B cell (primary cell): ENCODE measurements at regions not wholly inside any gene's neighbourhood (a gene's known extent, or its start where the extent isn't known, plus 50 kb on each side); places are given as distances from the start of the nearest gene placed in this dataset.

Source experiments
- ATAC-seq: fragments of 200-7000 bp; cut with Tn5 transposase; one replicate; pipeline ENCODE4 v1.10.0; 2021; ENCODE audit warnings: low read depth, mild to moderate bottlenecking, moderate number of reproducible peaks, moderate library complexity
- CTCF ChIA-PET: fragments of 350-600 bp; sonication (Branson Sonifier 250); formaldehyde crosslinking; loops from one replicate; lab custom pipeline; 2021; ENCODE audit warnings: antibody characterized with exemption, inconsistent platforms; lab: Charles Lee
- POLR2A ChIA-PET: fragments of 350-600 bp; sonication (Branson Sonifier 250); formaldehyde crosslinking; loops from one replicate; lab custom pipeline; 2021; ENCODE audit warnings: antibody characterized with exemption; lab: Charles Lee
- DNase-seq: peaks from one replicate; pipeline ENCODE4 v3.0.0; 2013
- H2AFZ ChIP-seq: 2 replicates; pipeline ENCODE4 v1.6.1; 2012; ENCODE audit warnings: mild to moderate bottlenecking, low read depth, low read length; ENCODE audit not compliant: insufficient read depth, poor library complexity, severe bottlenecking
- H3K27ac ChIP-seq, 2 donors: 1 replicate in 1 of 2; 2 replicates in 1 of 2; pipeline ENCODE4 v1.5.1; 2012 to 2013; ENCODE audit warnings: low read length in 2 of 2, mild to moderate bottlenecking in 2 of 2, moderate library complexity in 1 of 2
- H3K27me3 ChIP-seq, 4 experiments: fragments of 200-600 bp in 1 of 4; sonication (generic) in 1 of 4; replicated peaks in 1 of 4; 1 replicate in 2 of 4; 2 replicates in 2 of 4; pipeline versions ENCODE4 v1.6.1 to v1.7.0; 2013 to 2016; ENCODE audit warnings: low read length in 3 of 4, mild to moderate bottlenecking in 2 of 4, mixed read lengths in 1 of 4, moderate library complexity in 1 of 4; ENCODE audit not compliant: insufficient read depth in 4 of 4, control insufficient read depth in 3 of 4; ENCODE audit errors: control extremely low read depth in 1 of 4
- H3K36me3 ChIP-seq, 2 experiments: replicated peaks in 1 of 2; 1 replicate in 1 of 2; 2 replicates in 1 of 2; pipeline versions ENCODE4 v1.6.1 to v1.7.1; 2013; ENCODE audit warnings: low read length in 1 of 2; ENCODE audit not compliant: insufficient read depth in 2 of 2, control insufficient read depth in 1 of 2; ENCODE audit errors: control extremely low read depth in 1 of 2, extremely low read depth in 1 of 2
- H3K4me1 ChIP-seq, 2 donors: fragments of 200-600 bp in 1 of 2; sonication (generic) in 1 of 2; 1 replicate in 1 of 2; 2 replicates in 1 of 2; pipeline versions ENCODE4 v1.5.1 to v1.6.1; 2013 to 2017; ENCODE audit warnings: low read length in 2 of 2; ENCODE audit not compliant: control insufficient read depth in 2 of 2, insufficient read depth in 2 of 2
- H3K4me2 ChIP-seq: replicated peaks from 2 replicates; pipeline ENCODE3; 2012; ENCODE audit warnings: mild to moderate bottlenecking, low read depth, low read length; ENCODE audit not compliant: poor library complexity, severe bottlenecking
- H3K4me3 ChIP-seq, 5 experiments: fragments of 200-600 bp in 1 of 5; sonication (generic) in 1 of 5; 1 replicate in 3 of 5; 2 replicates in 2 of 5; pipeline versions ENCODE4 v1.5.1 to v1.7.0; 2011 to 2016; ENCODE audit warnings: low read length in 4 of 5, mild to moderate bottlenecking in 4 of 5, low read depth in 2 of 5, control low read depth in 1 of 5, moderate library complexity in 1 of 5; ENCODE audit not compliant: insufficient read depth in 1 of 5; ENCODE audit errors: control extremely low read depth in 1 of 5, extremely low read depth in 1 of 5
- H3K79me2 ChIP-seq: fragments of 200-600 bp; sonication (generic); one replicate; pipeline ENCODE4 v1.6.0; 2016; ENCODE audit warnings: low read length; ENCODE audit not compliant: control insufficient read depth, insufficient read depth
- H3K9ac ChIP-seq: fragments of 200-600 bp; sonication (generic); 2 replicates; pipeline ENCODE4 v1.6.1; 2017; ENCODE audit warnings: mild to moderate bottlenecking, low read length, moderate library complexity
- H3K9me3 ChIP-seq, 3 donors: one replicate each; pipeline versions ENCODE4 v1.6.1 to v1.7.1; 2013; ENCODE audit warnings: low read length in 2 of 3; ENCODE audit not compliant: control insufficient read depth in 2 of 3, insufficient read depth in 1 of 3; ENCODE audit errors: control extremely low read depth in 1 of 3
- H4K20me1 ChIP-seq: 2 replicates; pipeline ENCODE4 v1.6.0; 2012; ENCODE audit warnings: mild to moderate bottlenecking, low read length; ENCODE audit not compliant: insufficient read depth, control insufficient read depth, poor library complexity, severe bottlenecking
- H3K27ac Mint-ChIP-seq: one replicate; pipeline ENCODE4 v1.8.0; 2021; ENCODE audit warnings: mixed read lengths
- H3K27me3 Mint-ChIP-seq: one replicate; pipeline ENCODE4 v1.8.0; 2021; ENCODE audit warnings: mixed read lengths
- H3K4me1 Mint-ChIP-seq: one replicate; pipeline ENCODE4 v1.8.0; 2021; ENCODE audit warnings: mixed read lengths
- H3K4me3 Mint-ChIP-seq: one replicate; pipeline ENCODE4 v1.8.0; 2021; ENCODE audit warnings: mixed read lengths
- H3K9me3 Mint-ChIP-seq: one replicate; pipeline ENCODE4 v1.8.0; 2022; ENCODE audit warnings: mixed read lengths; ENCODE audit not compliant: insufficient read depth
- CTCF ChIP-seq: fragments of 200-600 bp; IDR thresholded peaks from one replicate; pipeline ENCODE4 v1.8.0; 2022; ENCODE audit warnings: antibody characterized with exemption, mild to moderate bottlenecking
- EZH2 ChIP-seq: IDR thresholded peaks from 2 replicates; pipeline ENCODE4 v1.6.1; 2012; ENCODE audit warnings: borderline replicate concordance, low read depth, mild to moderate bottlenecking, moderate library complexity, low read length; ENCODE audit not compliant: insufficient read depth, poor library complexity, severe bottlenecking
- WGBS: methylation state at CpG from one replicate; pipeline ENCODE4 v1.1.5; 2013; ENCODE audit warnings: missing lambda C conversion rate; ENCODE audit not compliant: insufficient coverage; 5-methylcytosine and 5-hydroxymethylcytosine counted together
- intact Hi-C: fragments of 100-400 bp; cut with micrococcal nuclease; formaldehyde crosslinking; loops from one replicate; pipeline ENCODE4 v1.10.0; 2022

GRCh38 chr5:175034924-175035323 is 310.5 kb downstream of the MSX2 start:
- H2AFZ ChIP-seq: no peak overlapping the region
- no peaks in the 10 kb centered on the region for H3K79me2 ChIP-seq
- H3K4me3 ChIP-seq: no peak overlapping the region
- no peak for TF ChIP-seq EZH2
- H3K9ac ChIP-seq: no peak overlapping the region
- no peaks in the 10 kb centered on the region for H3K36me3 ChIP-seq
- no peak overlapping the region for H3K4me2 ChIP-seq
- no peak overlapping the region for H3K4me3 Mint-ChIP-seq
- POLR2A ChIA-PET: no interaction called here
- no peaks in the 10 kb centered on the region for H3K4me1 ChIP-seq
- no peaks in the 10 kb centered on the region for H3K27me3 ChIP-seq
- CTCF ChIA-PET: no interaction called here
- H3K9me3 ChIP-seq: peaks cover 0 to 5% (median 0%) of the 10 kb centered on the region in 3 donors
- 85% methylated on average over 2 of the region's 3 CpGs for WGBS
- H4K20me1 ChIP-seq: no peaks in the 10 kb centered on the region
- ATAC-seq (no peak), DNase-seq (no peak)
- peaks cover 3% of the 10 kb centered on the region for H3K9me3 Mint-ChIP-seq
- no peak overlapping the region for H3K27ac Mint-ChIP-seq
- no peaks in the 10 kb centered on the region for H3K27me3 Mint-ChIP-seq
- H3K27ac ChIP-seq: no peak overlapping the region
- intact Hi-C loops: no loop called here
- H3K4me1 Mint-ChIP-seq: no peaks in the 10 kb centered on the region

GRCh38 chr5:175032741-175033151 is 308.4 kb downstream of the MSX2 start:
- POLR2A ChIA-PET: no interaction called here
- Mint-ChIP-seq H3K4me3 (no peak overlapping the region), H3K27me3 (peaks cover 4% of the 10 kb centered on the region), H3K4me1 (no peaks in the 10 kb centered on the region), H3K27ac (no peak overlapping the region), H3K9me3 (peaks cover 3% of the 10 kb centered on the region)
- H3K4me3 ChIP-seq: no peak overlapping the region
- TF ChIP-seq EZH2 (no peak), CTCF (no peak)
- no peaks in the 10 kb centered on the region for H4K20me1 ChIP-seq
- intact Hi-C loops: no loop called here
- H3K9me3 ChIP-seq: peaks cover 0 to 8% (median 0%) of the 10 kb centered on the region in 3 donors
- no peak overlapping the region for H3K9ac ChIP-seq
- H3K4me2 ChIP-seq: no peak overlapping the region
- H3K4me1 ChIP-seq: no peaks in the 10 kb centered on the region
- ATAC-seq (no peak), DNase-seq (no peak)
- no peaks in the 10 kb centered on the region for H3K36me3 ChIP-seq
- no peak overlapping the region for H3K27ac ChIP-seq
- CTCF ChIA-PET: no interaction called here
- WGBS: 84% methylated on average over 4 of the region's 4 CpGs
- H3K79me2 ChIP-seq: no peaks in the 10 kb centered on the region
- peaks cover 0 to 3% (median 0%) of the 10 kb centered on the region in 4 experiments for H3K27me3 ChIP-seq
- H2AFZ ChIP-seq: no peak overlapping the region
